Left cardiac atrium (tissue), 4 donors: ENCODE measurements at regions not wholly inside any gene's neighbourhood (a gene's known extent, or its start where the extent isn't known, plus 50 kb on each side); places are given as distances from the start of the nearest gene placed in this dataset.

ENCODE experiments used
- ATAC-seq, 2 donors: fragments of 200-7000 bp; cut with Tn5 transposase; one replicate each; pipeline ENCODE4 v1.9.1; 2020; ENCODE audit warnings: mild to moderate bottlenecking in 2 of 2, moderate library complexity in 2 of 2
- DNase-seq: peaks from one replicate; pipeline ENCODE4 v3.0.0-alpha.2; 2020
- intact Hi-C, 2 donors: fragments of 100-400 bp; cut with DNase I; formaldehyde crosslinking; loops; one replicate each; pipeline versions ENCODE4 v1.14.1 to v1.15.1; 2022 to 2023
- donor health status: DM: no; HTN: yes; CAD: no.
- donor health status: DM: no; HTN: yes; CAD: no; lungs with severe emphysema.
- donor health status: DM: yes; HTN: yes; CAD: no.
- donor health status: Dilated cardiomyopathy.

DNA sequence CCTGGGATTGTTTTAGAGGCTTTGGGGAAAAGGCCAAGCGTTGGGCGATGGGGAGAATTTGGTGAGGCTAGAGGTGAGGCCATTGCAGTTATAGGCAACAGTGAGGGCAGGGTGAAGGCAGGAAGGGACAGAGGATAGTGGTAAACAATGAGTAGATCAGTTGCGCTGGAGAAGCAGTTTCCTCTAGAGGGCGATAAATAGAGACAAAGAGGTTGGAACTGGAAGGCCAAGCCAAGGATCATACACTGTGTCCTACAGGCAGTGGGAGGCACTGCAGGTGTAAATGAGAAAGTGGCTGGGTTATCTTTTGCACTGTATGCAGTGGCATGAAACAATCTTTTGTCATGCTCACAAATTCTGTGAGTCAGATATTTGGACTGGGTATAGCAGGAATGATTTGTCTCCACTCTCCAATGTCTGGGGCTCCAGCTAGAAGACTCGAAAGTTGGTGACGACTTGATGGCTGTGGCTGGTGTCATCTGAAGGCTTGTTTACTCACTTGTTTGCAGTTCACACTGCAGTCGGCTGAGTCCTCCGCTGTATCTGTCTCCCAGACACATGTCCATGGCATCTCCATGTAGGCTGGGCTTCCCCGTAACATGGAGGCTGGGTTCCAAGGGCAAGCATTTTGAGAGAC, 82.1 kb downstream of the TNP1 start:
- no peak for ATAC-seq
- DNase-seq = no peak
- intact Hi-C loops = no loop called here

GRCh38 chr2:216776066-216776850, 80.9 kb upstream of the IGFBP5 start:
- intact Hi-C loops = no loop called here
- DNase-seq (no peak), ATAC-seq (no peak)

DNA sequence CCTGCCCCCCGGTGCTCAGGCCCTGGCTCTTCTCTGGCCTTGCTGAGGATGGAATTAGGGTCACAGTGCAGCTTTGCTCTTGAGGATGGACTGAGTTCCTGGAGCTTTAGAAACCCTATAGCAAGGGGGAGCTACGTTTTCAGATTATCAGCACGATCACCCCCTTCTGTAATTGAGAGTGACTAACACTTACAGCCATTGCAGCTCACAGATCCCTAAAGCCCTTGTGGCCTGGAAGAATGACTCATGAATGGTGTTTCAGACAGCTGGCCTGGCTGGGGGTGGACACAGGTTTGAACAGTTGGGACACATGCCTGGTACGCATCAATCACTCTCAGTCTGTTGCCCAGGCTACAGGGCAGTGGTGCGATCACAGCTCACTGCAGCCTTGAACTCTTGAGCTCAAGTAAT, 79.7 kb upstream of the IGFBP5 start:
- intact Hi-C loops = no loop called here
- ATAC-seq = peak; percentile 28 to 87
- peak; percentile 69 for DNase-seq

DNA sequence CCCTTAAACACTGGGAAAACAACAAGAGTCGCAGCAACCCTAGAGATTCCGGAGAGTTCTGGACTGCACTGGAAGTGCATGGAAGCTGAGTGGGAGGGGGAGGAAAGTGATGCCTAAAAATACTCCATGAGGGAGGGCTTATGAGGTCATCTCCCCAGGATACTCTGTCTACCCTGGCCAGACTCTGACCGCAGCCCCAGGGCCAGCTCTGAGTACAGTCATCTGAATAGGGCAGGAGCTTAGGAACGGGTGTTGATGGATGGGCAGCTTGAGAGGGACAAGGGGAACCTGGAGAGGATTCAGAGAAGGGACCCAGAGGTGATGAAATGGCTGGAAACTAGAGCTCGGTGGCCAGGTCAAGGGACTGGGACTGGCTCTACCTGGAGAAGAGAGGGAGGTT, 79.3 kb upstream of the IGFBP5 start:
- peak; percentile 82 for DNase-seq
- intact Hi-C loops = no loop called here
- ATAC-seq = peak; percentile 95 to 97

DNA sequence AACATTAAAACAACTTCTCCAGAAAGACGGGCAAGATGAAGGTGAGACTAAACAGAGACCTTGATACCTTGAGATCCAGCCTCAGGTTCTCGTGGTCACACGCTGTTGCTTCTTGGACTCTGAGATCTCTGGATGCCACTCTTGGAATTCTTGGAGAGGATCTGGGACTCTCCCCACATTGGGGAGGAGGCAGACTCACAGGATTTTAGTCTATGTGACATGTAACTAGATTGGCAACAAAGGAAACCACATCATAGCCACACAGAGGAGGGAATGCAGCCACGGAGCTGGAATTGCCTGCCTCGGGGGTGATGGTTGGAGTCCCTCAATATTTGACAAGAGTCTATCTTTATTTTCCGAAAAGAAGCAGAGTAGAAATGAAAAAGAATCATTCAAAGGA, 78.8 kb upstream of the IGFBP5 start:
- DNase-seq (no peak), ATAC-seq (no peak)
- intact Hi-C loops = no loop called here

- peak; percentile 80 for DNase-seq
- peak; percentile 21 to 76 for ATAC-seq
- intact Hi-C loops = no loop called here
These were observed 77.7 kb upstream of the IGFBP5 start for GRCh38 chr2:216773072-216773471.

- DNase-seq = no peak
- intact Hi-C loops = no loop called here
- no peak for ATAC-seq
These were observed 75.4 kb upstream of the IGFBP5 start for GRCh38 chr2:216770717-216771116.

- DNase-seq (no peak), ATAC-seq (no peak)
- intact Hi-C loops = no loop called here
These were observed 74.7 kb upstream of the IGFBP5 start for GRCh38 chr2:216770050-216770449.

- no peak for DNase-seq
- ATAC-seq = no peak
- intact Hi-C loops = no loop called here
These were observed 74.3 kb upstream of the IGFBP5 start for GRCh38 chr2:216769626-216770025.

DNA sequence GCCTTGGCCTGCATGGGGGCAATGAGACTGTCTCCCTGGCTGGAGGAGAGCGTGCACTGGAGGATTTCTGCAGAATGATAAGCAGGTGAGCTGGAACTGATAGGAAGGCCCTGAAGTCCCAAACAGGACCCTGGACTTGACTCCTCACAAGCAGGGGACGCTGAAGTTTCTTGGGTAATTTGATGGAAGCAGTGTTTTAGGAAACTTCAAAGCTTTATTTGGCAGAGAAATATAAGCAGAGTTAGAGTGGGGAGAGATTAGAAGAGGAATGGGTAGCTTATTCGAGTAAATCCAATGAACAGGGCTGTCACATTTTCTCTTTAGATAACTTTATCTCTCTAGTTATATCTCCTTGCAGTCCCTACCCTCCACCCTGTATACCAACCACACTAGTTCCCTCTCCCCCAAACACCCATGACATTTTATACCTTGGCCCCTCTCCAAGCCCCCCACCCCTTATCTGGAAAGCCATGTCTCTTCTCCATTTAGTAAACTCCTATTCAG, 73.6 kb upstream of the IGFBP5 start:
- no peak for DNase-seq
- no peak for ATAC-seq
- intact Hi-C loops = no loop called here

DNA sequence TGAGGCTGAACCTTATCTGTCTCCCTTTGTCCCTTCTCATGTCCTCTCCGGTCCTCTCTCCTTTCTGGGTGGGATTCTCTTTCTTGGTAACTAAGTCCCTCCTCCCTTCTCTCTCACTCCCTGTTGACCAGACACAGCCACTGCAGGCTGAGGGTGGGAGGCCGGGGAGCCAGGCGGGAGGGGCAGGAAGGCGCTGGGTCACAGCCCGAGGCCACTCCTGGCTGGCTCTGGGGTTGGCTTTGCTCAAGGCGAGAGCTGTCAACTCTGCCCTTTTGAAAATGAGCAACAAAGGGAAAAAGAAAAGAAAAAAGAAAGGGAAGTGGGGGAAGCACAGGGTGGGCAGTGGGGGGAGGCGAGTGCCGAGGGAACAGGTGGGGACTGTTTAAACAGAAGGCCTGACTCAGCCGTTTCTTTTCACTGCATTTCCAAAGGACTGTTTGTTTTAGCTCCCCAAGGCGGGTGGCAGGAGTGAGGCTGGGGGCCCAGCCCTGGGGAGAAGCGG, 70.5 kb upstream of the IGFBP5 start:
- DNase-seq (peak; percentile 51), ATAC-seq (peak; percentile 79 to 81)
- intact Hi-C loops = no loop called here

GRCh38 chr2:216763396-216763795, 68.0 kb upstream of the IGFBP5 start:
- no peak for ATAC-seq
- DNase-seq = no peak
- intact Hi-C loops = no loop called here

- DNase-seq (no peak), ATAC-seq (no peak)
- intact Hi-C loops = no loop called here
These were observed 66.5 kb upstream of the IGFBP5 start for GRCh38 chr2:216761809-216762208.

GRCh38 chr2:216761133-216761532, 65.8 kb upstream of the IGFBP5 start:
- ATAC-seq (no peak), DNase-seq (no peak)
- intact Hi-C loops = no loop called here

- intact Hi-C loops = no loop called here
- ATAC-seq = no peak
These were observed 63.2 kb upstream of the IGFBP5 start for GRCh38 chr2:216758256-216759155.

DNA sequence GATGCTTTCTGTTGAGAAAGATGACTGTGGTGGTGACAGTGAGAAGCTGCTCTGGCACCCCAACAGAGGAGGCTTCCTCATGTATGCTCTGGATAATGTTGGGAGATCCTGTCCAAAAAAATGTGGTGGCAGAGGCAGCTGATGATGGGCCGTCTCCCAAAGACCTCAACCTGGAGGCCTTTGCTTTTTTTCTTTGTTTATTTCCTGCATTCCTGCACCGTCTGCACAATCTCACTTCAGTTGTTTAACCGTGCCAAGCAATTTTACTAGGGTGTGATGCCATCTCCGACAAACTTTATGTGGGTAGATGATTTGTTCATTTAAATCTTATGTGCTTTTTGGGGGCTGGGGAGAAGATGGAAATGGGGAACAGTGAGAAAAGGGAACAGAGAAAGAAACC, 62.2 kb upstream of the IGFBP5 start:
- intact Hi-C loops = no loop called here
- DNase-seq = no peak
- ATAC-seq = no peak

More at GRCh38 chr2:216758256-216759155, 63.2 kb upstream of the IGFBP5 start:
- no peak for DNase-seq

DNA sequence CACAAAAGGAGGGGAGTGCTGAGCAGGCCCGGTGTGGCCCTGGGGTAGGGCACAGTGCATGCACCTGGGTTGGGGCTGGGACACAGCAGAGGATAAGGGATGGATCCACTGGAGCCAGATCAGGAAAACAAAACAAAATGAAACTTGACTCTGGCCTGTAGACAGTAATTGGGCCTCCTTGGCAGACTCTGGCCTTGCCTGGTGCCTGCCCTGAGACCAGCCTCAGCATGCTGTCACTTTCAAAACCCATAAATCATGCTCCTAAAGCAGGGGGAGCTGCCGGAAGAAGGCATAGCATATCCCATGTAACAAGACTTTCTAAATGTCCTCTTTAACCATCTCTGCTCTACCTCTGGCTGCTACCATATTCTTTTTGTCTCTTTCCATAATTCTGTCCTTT, 61.1 kb upstream of the IGFBP5 start:
- no peak for DNase-seq
- intact Hi-C loops = no loop called here

DNA sequence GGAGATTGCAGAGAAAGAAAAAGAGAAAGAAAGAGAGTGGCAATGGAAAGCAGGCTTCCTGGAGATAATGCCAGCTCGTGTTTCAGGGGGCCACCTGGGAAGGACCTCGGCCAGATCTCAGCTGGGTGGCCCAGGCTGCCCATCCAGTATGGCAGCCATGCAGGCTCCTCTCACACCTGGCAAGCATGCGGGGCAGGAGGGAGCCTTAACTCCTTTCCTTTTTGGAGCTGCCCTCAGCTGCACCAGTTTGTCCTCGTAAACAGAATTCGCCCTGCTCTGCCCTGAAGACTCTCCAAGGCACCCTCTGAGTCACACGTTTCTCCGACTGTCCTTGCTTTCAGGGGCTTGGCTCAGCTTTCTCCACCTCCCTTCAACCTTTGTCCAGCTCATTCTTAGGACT, 59.5 kb upstream of the IGFBP5 start:
- intact Hi-C loops = no loop called here
- no peak for DNase-seq
- no peak for ATAC-seq

More for the DNA sequence above, 61.1 kb upstream of the IGFBP5 start:
- ATAC-seq = no peak

DNA sequence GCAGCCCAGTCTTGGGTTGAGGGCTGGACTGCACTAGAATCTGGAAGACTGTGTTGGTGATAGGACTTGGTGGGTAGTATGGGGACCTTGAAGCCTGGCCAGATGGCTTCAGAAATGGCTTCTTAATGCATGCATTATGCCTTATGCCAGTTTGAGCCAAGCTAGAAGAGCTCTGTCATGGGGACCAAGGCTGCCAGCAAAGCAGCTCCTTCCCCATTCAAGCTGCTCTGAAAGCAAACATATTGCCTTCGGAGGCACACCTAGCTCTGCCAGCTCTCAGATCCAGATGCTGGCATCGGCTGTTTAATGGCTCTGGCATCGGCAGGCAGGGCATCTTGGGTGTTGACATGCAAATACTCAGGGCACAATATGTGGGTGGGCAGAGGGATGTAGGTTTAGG, 59.0 kb upstream of the IGFBP5 start:
- no peak for ATAC-seq
- DNase-seq = no peak
- intact Hi-C loops = no loop called here
